HepG2 (cell line): ENCODE measurements at regions not wholly inside any gene's neighbourhood (a gene's known extent, or its start where the extent isn't known, plus 50 kb on each side); places are given as distances from the start of the nearest gene placed in this dataset.
A peak's percentile ranks its signal among the peaks of the same experiment; 100 is the strongest.

Experiments
- ATAC-seq: fragments of 200-7000 bp; cut with Tn5 transposase; 3 replicates; pipeline ENCODE4 v1.9.1; 2020; ENCODE audit warnings: mild to moderate bottlenecking, moderate library complexity
- BruUV-seq: library from RNA; stranded (reverse); fragments of 400-500 nt; replicated peaks from 2 replicates; lab custom pipeline; 2021; lab: Mats Ljungman, UMichigan
- CTCF ChIA-PET: fragments of 300-600 bp; formaldehyde crosslinking; extraction: SDS; loops from one replicate; lab custom pipeline; 2021; ENCODE audit warnings: low total read pairs, inconsistent platforms, low intra/inter-chr PET ratio; lab: Yijun Ruan, JAX
- POLR2A ChIA-PET: fragments of 350-600 bp; sonication (Branson Sonifier 250); formaldehyde crosslinking; loops from one replicate; lab custom pipeline; 2020; ENCODE audit warnings: antibody characterized with exemption, inconsistent platforms; lab: Yijun Ruan, JAX
- DNase-seq: peaks from one replicate; pipeline ENCODE4 v3.0.0-alpha.2; 2015; ENCODE audit warnings: low spot score
- FAIRE-seq: peaks from 3 replicates; lab custom pipeline; 2011; peaks lifted over from hg19 to GRCh38; lab: Jason Lieb, UNC
- H2AFZ ChIP-seq: one replicate; pipeline ENCODE4 v1.6.1; 2011; ENCODE audit warnings: low read length, inconsistent platforms
- H3K27ac ChIP-seq: fragments of 300-600 bp; 3 replicates; pipeline ENCODE4 v1.8.0; 2011; ENCODE audit warnings: mixed run types, mild to moderate bottlenecking, mixed read lengths, low read length, inconsistent platforms; ENCODE audit not compliant: insufficient read depth; ENCODE audit errors: extremely low read length
- H3K27me3 ChIP-seq, 2 experiments: fragments of 200-600 bp in 1 of 2; 2 replicates in 1 of 2; 3 replicates in 1 of 2; pipeline versions ENCODE4 v1.6.0 to v1.8.0; 2011; ENCODE audit warnings: low read length in 2 of 2, mild to moderate bottlenecking in 2 of 2, moderate library complexity in 2 of 2, inconsistent platforms in 1 of 2; ENCODE audit not compliant: insufficient read depth in 2 of 2, control insufficient read depth in 1 of 2
- H3K36me3 ChIP-seq, 2 experiments: fragments of 200-600 bp in 1 of 2; replicated peaks in 1 of 2; 2 replicates in 1 of 2; 3 replicates in 1 of 2; pipeline versions ENCODE4 v1.5.1 to v1.8.0; 2011; ENCODE audit warnings: low read length in 2 of 2, inconsistent platforms in 1 of 2; ENCODE audit not compliant: insufficient read depth in 2 of 2, control insufficient read depth in 1 of 2
- H3K4me1 ChIP-seq: 2 replicates; pipeline ENCODE4 v1.5.1; 2012; ENCODE audit warnings: low read length, inconsistent platforms; ENCODE audit not compliant: insufficient read depth
- H3K4me2 ChIP-seq: 2 replicates; pipeline ENCODE4 v1.6.0; 2011; ENCODE audit warnings: low read depth, low read length, inconsistent platforms
- H3K4me3 ChIP-seq, 3 experiments: fragments of 200-600 bp in 1 of 3; sonication (generic), shearing (Covaris generic) in 1 of 3; replicated peaks in 1 of 3; 2 replicates each; pipeline ENCODE4 v1.5.1; 2011 to 2016; ENCODE audit warnings: low read length in 3 of 3, inconsistent platforms in 2 of 3, low read depth in 2 of 3, mild to moderate bottlenecking in 2 of 3, control low read depth in 1 of 3, mixed read lengths in 1 of 3; ENCODE audit not compliant: insufficient read depth in 1 of 3
- H3K79me2 ChIP-seq: one replicate; pipeline ENCODE4 v1.6.1; 2011; ENCODE audit warnings: low read length, inconsistent platforms; ENCODE audit not compliant: insufficient read depth
- H3K9ac ChIP-seq: 2 replicates; pipeline ENCODE4 v1.6.0; 2011; ENCODE audit warnings: mild to moderate bottlenecking, low read depth, low read length, inconsistent platforms; ENCODE audit not compliant: insufficient read depth
- H3K9me3 ChIP-seq: 2 replicates; pipeline ENCODE4 v1.5.1; 2012; ENCODE audit warnings: mild to moderate bottlenecking, low read length
- H4K20me1 ChIP-seq: 2 replicates; pipeline ENCODE4 v1.6.0; 2011; ENCODE audit warnings: inconsistent platforms, mild to moderate bottlenecking, low read length, moderate library complexity; ENCODE audit not compliant: insufficient read depth
- CEBPB ChIP-seq: IDR thresholded peaks from 2 replicates; pipeline ENCODE4 v1.6.1; 2011; ENCODE audit warnings: low read depth, low read length, improper control_type of control experiment, borderline replicate concordance
- EHMT2 ChIP-seq: fragments of 200-600 bp; sonication (generic); IDR thresholded peaks from 2 replicates; pipeline ENCODE4 v1.7.0; 2017; ENCODE audit warnings: antibody characterized with exemption, low read depth, low read length, borderline replicate concordance
- FOXA1 ChIP-seq, 2 experiments: fragments of 450-650 bp in 1 of 2; sonication (generic) in 1 of 2; formaldehyde crosslinking in 1 of 2; IDR thresholded peaks; 2 replicates each; pipeline versions ENCODE4 v1.4.0 to v1.6.1; 2016 to 2020; ENCODE audit warnings: missing genetic modification reagents in 1 of 2
- HCFC1 ChIP-seq: fragments of 150-350 bp; IDR thresholded peaks from 2 replicates; pipeline ENCODE4 v1.6.1; 2014; ENCODE audit warnings: low read depth, low read length
- HNRNPUL1 ChIP-seq: fragments of 200-400 bp; formaldehyde crosslinking; IDR thresholded peaks from 2 replicates; pipeline ENCODE4 v1.6.1; 2017; ENCODE audit warnings: low read depth, mild to moderate bottlenecking, low read length, moderate library complexity
- JARID2 ChIP-seq: sonication (generic); formaldehyde crosslinking; IDR thresholded peaks from 2 replicates; pipeline ENCODE4 v1.8.1; 2023; ENCODE audit warnings: missing genetic modification reagents, inconsistent platforms; ENCODE audit not compliant: insufficient replicate concordance
- NCOA1 ChIP-seq: sonication (generic); formaldehyde crosslinking; IDR thresholded peaks from 2 replicates; pipeline ENCODE4 v1.9.0; 2021; ENCODE audit warnings: missing genetic modification reagents
- SNRNP70 ChIP-seq: fragments of 200-400 bp; formaldehyde crosslinking; IDR thresholded peaks from 2 replicates; pipeline ENCODE4 v1.6.1; 2017; ENCODE audit warnings: mild to moderate bottlenecking, low read depth, low read length, moderate library complexity
- SRF ChIP-seq: IDR thresholded peaks from 2 replicates; pipeline ENCODE4 v1.6.1; 2011; ENCODE audit warnings: mild to moderate bottlenecking, low read depth, low read length, moderate library complexity
- TSC22D2 ChIP-seq: sonication (generic); formaldehyde crosslinking; IDR thresholded peaks from 2 replicates; pipeline ENCODE4 v1.5.1; 2020; ENCODE audit warnings: missing genetic modification reagents, mild to moderate bottlenecking, borderline replicate concordance
- ZNF550 ChIP-seq: sonication (generic); formaldehyde crosslinking; IDR thresholded peaks from 2 replicates; pipeline ENCODE4 v1.4.0; 2020; ENCODE audit warnings: mild to moderate bottlenecking, missing genetic modification reagents, borderline replicate concordance
- ZNF570 ChIP-seq: sonication (generic); formaldehyde crosslinking; IDR thresholded peaks from 2 replicates; pipeline ENCODE4 v1.4.0; 2020; ENCODE audit warnings: mild to moderate bottlenecking, missing genetic modification reagents, borderline replicate concordance
- ZNF775 ChIP-seq: sonication (generic); formaldehyde crosslinking; IDR thresholded peaks from 2 replicates; pipeline ENCODE4 v1.4.0; 2020; ENCODE audit warnings: missing genetic modification reagents, mild to moderate bottlenecking, moderate library complexity, borderline replicate concordance
- WGBS: methylation state at CpG from one replicate; pipeline ENCODE4 v1.1.6; 2017; ENCODE audit warnings: low lambda C conversion rate; 5-methylcytosine and 5-hydroxymethylcytosine counted together
- in situ Hi-C: cut with HindIII; loops from 2 replicates; pipeline ENCODE4 v1.10.0; 2017; ENCODE audit warnings: low pct_unique_long_range_greater_than_20kb; ENCODE audit not compliant: extremely low pct_ligation_motif_present
- intact Hi-C: fragments of 100-400 bp; cut with micrococcal nuclease; formaldehyde crosslinking; loops from one replicate; pipeline ENCODE4 v1.10.0; 2022; ENCODE audit not compliant: unreplicated experiment

- ATAC-seq: no peak
- H3K79me2 ChIP-seq: no peaks in the 10 kb centered on the region
- H2AFZ ChIP-seq: no peak overlapping the region
- POLR2A ChIA-PET: no interaction called here
- no peak overlapping the region for H3K27ac ChIP-seq
- H3K4me3 ChIP-seq: no peak overlapping the region
- no peak overlapping the region for H3K4me2 ChIP-seq
- no peak overlapping the region for H3K9ac ChIP-seq
- H3K36me3 ChIP-seq: no peaks in the 10 kb centered on the region
- no peaks in the 10 kb centered on the region for H3K27me3 ChIP-seq
- no TSS peak for BruUV-seq
- H3K4me1 ChIP-seq: no peaks in the 10 kb centered on the region
- CTCF ChIA-PET: no interaction called here
- H4K20me1 ChIP-seq: no peaks in the 10 kb centered on the region
- in situ Hi-C loops: no loop called here
- intact Hi-C loops: no loop called here
- FAIRE-seq: no peak
- no peak for DNase-seq
- peaks cover 6% of the 10 kb centered on the region; the same call in 1 of the 2 replicates for H3K9me3 ChIP-seq
- WGBS: 33% methylated on average over 7 of the region's 8 CpGs
- TF ChIP-seq ZNF570 (CRISPR knock-in tag) (no peak), ZNF775 (no peak), CEBPB (peak; percentile 26; the same call in 1 of the 2 replicates), HNRNPUL1 (no peak)
Measured at GRCh38 chr5:170451747-170452365, 52.0 kb upstream of the KCNIP1 start.

GRCh38 chr5:170450061-170450669 is 53.7 kb upstream of the KCNIP1 start:
- Histone ChIP-seq H3K4me3 (no peak overlapping the region), H3K36me3 (no peaks in the 10 kb centered on the region), H3K9ac (no peak overlapping the region), H4K20me1 (no peaks in the 10 kb centered on the region), H3K27ac (no peak overlapping the region), H3K9me3 (peaks cover 6% of the 10 kb centered on the region; the same call in 1 of the 2 replicates), H2AFZ (no peak overlapping the region), H3K4me1 (no peaks in the 10 kb centered on the region), H3K79me2 (no peaks in the 10 kb centered on the region), H3K4me2 (no peak overlapping the region), H3K27me3 (0 out of 5 replicates have a peak, but pooled peaks cover 0 to 3% of the 10 kb centered on the region in 2 experiments)
- in situ Hi-C loops (no loop called here), intact Hi-C loops (no loop called here)
- CTCF ChIA-PET: no interaction called here
- 12% methylated on average over 9 of the region's 9 CpGs for WGBS
- BruUV-seq: no TSS peak
- POLR2A ChIA-PET: no interaction called here
- DNase-seq: no peak
- ATAC-seq: no peak
- TF ChIP-seq ZNF550 (CRISPR knock-in tag): no peak
- no peak for TF ChIP-seq JARID2 (CRISPR knock-in tag)
- TF ChIP-seq EHMT2: no peak
- no peak for TF ChIP-seq SNRNP70
- TF ChIP-seq FOXA1 (IDR thresholded peaks at IDR 0.05): no peak
- no peak for TF ChIP-seq FOXA1 (CRISPR knock-in tag; IDR thresholded peaks at IDR 0.05)
- no peak for TF ChIP-seq NCOA1 (CRISPR knock-in tag)
- TF ChIP-seq TSC22D2 (CRISPR knock-in tag): no peak
- no peak for TF ChIP-seq HCFC1
- TF ChIP-seq SRF: no peak
- no peak for FAIRE-seq
